Erythroblast (primary cell): ENCODE measurements at regions not wholly inside any gene's neighbourhood (a gene's known extent, or its start where the extent isn't known, plus 50 kb on each side); places are given as distances from the start of the nearest gene placed in this dataset.

ENCODE experiments used
- GATA1 ChIP-seq: IDR thresholded peaks from 2 replicates; pipeline ENCODE4 v1.6.1; 2011; ENCODE audit warnings: low read depth, mild to moderate bottlenecking, control low read depth, low read length, moderate library complexity
- POLR2A ChIP-seq: IDR thresholded peaks from 2 replicates; pipeline ENCODE4 v1.6.1; 2011; ENCODE audit warnings: mild to moderate bottlenecking, low read length

DNA sequence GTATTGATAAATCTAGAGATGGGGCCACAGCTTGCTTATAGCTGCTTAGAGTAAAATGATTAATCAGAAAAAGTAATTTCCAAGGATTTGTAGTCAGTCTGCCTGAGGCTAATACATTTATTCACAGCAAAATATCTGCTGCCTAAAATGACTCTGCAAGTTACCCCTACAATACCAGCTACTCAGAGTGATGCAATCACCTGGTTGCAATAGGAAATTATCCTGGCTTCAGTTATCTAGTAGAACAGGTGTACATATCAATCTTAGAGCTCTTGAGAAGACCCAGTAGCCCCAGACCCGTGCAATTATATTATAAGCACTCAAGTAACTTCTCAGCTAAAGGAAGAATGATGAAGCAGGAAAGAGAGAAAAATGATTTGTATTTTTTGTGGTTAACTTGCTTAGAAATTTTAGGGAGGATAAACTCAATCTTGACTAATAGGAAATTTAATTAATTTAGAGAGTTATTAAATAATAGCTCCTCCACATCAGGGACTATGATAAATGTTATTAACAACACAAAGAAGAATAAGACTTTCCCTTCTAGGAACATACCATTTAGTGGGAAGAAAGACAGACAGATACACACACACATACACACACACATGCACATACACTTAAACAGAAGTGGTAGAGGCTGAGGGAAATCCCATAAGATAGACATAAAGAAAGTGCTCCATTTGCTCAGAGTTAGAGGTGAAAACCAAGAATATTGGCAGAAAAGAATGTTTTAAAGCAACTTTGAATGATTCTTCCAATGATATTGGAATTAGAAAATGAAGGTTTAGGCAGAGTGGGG is 140.4 kb upstream of the PRSS1 start:
- TF ChIP-seq POLR2A (no peak), GATA1 (no peak)
